ENCODE measurements at regions not wholly inside any gene's neighbourhood (a gene's known extent, or its start where the extent isn't known, plus 50 kb on each side); places are given as distances from the start of the nearest gene placed in this dataset.

GRCh38 chr1:219476716-219477115, 136.2 kb downstream of the ZC3H11B start:
- H3K4me3 ChIP-seq (ENCODE audit: low read depth, low read length, poor library complexity, severe bottlenecking): no peak overlapping the region
- no peak overlapping the region for H3K27ac ChIP-seq (ENCODE audit: low read depth, low read length, poor library complexity, severe bottlenecking)
- no peaks in the 10 kb centered on the region for H4K20me1 ChIP-seq (ENCODE audit: insufficient read depth, low read length)
- H3K36me3 ChIP-seq (ENCODE audit: insufficient read depth, low read length): no peaks in the 10 kb centered on the region
- no peaks in the 10 kb centered on the region for H3K9me3 ChIP-seq (ENCODE audit: low read length)
- no peak for TF ChIP-seq EZH2phosphoT487 (IDR thresholded peaks at IDR 0.05; ENCODE audit: borderline replicate concordance, low read depth, low read length)
- no peak for TF ChIP-seq CTCF (conservative IDR thresholded peaks at IDR 0.05; ENCODE audit: low read length)
- BruUV-seq (replicated peaks): no TSS peak
- ChIA-PET POLR2A (interaction anchor here (0.6 to 1.0 kb wide), 2 partner anchors 8 to 1680 kb away, joined by 4 read pairs; no protein-coding TSS in a partner anchor), CTCF (ENCODE audit: unreplicated experiment) (no interaction called here)
- intact Hi-C loops (cut with micrococcal nuclease; ENCODE audit: unreplicated experiment): no loop called here
- H3K4me1 ChIP-seq (ENCODE audit: insufficient read depth, low read length, poor library complexity, severe bottlenecking): no peaks in the 10 kb centered on the region
- H3K79me2 ChIP-seq (ENCODE audit: insufficient read depth, low read depth, low read length): no peaks in the 10 kb centered on the region
- no peaks in the 10 kb centered on the region for H3K9me2 ChIP-seq (ENCODE audit: insufficient read depth, low read length)
- no peak overlapping the region for H2AFZ ChIP-seq (ENCODE audit: low read length)
- H3K4me2 ChIP-seq (ENCODE audit: low read length): no peak overlapping the region
- DNase-seq (ENCODE audit: low spot score): no peak

GRCh38 chr1:219476116-219476515, 136.8 kb downstream of the ZC3H11B start:
- no peak overlapping the region for H3K27ac ChIP-seq (ENCODE audit: low read depth, low read length, poor library complexity, severe bottlenecking)
- no peaks in the 10 kb centered on the region for H3K79me2 ChIP-seq (ENCODE audit: insufficient read depth, low read depth, low read length)
- H2AFZ ChIP-seq (ENCODE audit: low read length): no peak overlapping the region
- ChIA-PET POLR2A (interaction anchor here (0.6 kb wide), 1 partner anchor 1681 kb away, joined by 4 read pairs; no protein-coding TSS in a partner anchor), CTCF (ENCODE audit: unreplicated experiment) (no interaction called here)
- intact Hi-C loops (cut with micrococcal nuclease; ENCODE audit: unreplicated experiment): no loop called here
- H3K4me2 ChIP-seq (ENCODE audit: low read length): no peak overlapping the region
- no peak for DNase-seq (ENCODE audit: low spot score)
- H3K9me2 ChIP-seq (ENCODE audit: insufficient read depth, low read length): no peaks in the 10 kb centered on the region
- no peaks in the 10 kb centered on the region for H4K20me1 ChIP-seq (ENCODE audit: insufficient read depth, low read length)
- no peaks in the 10 kb centered on the region for H3K9me3 ChIP-seq (ENCODE audit: low read length)
- H3K4me1 ChIP-seq (ENCODE audit: insufficient read depth, low read length, poor library complexity, severe bottlenecking): no peaks in the 10 kb centered on the region
- H3K4me3 ChIP-seq (ENCODE audit: low read depth, low read length, poor library complexity, severe bottlenecking): no peak overlapping the region
- no peaks in the 10 kb centered on the region for H3K36me3 ChIP-seq (ENCODE audit: insufficient read depth, low read length)
- no TSS peak for BruUV-seq (replicated peaks)
- TF ChIP-seq CTCF (conservative IDR thresholded peaks at IDR 0.05; ENCODE audit: low read length) (no peak), EZH2phosphoT487 (IDR thresholded peaks at IDR 0.05; ENCODE audit: borderline replicate concordance, low read depth, low read length) (no peak)

GRCh38 chr1:219472596-219472995, 140.3 kb downstream of the ZC3H11B start:
- no peaks in the 10 kb centered on the region for H3K4me1 ChIP-seq (ENCODE audit: insufficient read depth, low read length, poor library complexity, severe bottlenecking)
- H3K9me2 ChIP-seq (ENCODE audit: insufficient read depth, low read length): no peaks in the 10 kb centered on the region
- no peak overlapping the region for H3K27ac ChIP-seq (ENCODE audit: low read depth, low read length, poor library complexity, severe bottlenecking)
- no peak overlapping the region for H2AFZ ChIP-seq (ENCODE audit: low read length)
- intact Hi-C loops (cut with micrococcal nuclease; ENCODE audit: unreplicated experiment): no loop called here
- no peak overlapping the region for H3K4me3 ChIP-seq (ENCODE audit: low read depth, low read length, poor library complexity, severe bottlenecking)
- H4K20me1 ChIP-seq (ENCODE audit: insufficient read depth, low read length): no peaks in the 10 kb centered on the region
- no TSS peak for BruUV-seq (replicated peaks)
- no peaks in the 10 kb centered on the region for H3K36me3 ChIP-seq (ENCODE audit: insufficient read depth, low read length)
- POLR2A ChIA-PET: no interaction called here
- TF ChIP-seq CTCF (conservative IDR thresholded peaks at IDR 0.05; ENCODE audit: low read length): no peak
- CTCF ChIA-PET (ENCODE audit: unreplicated experiment): no interaction called here
- H3K79me2 ChIP-seq (ENCODE audit: insufficient read depth, low read depth, low read length): no peaks in the 10 kb centered on the region
- DNase-seq (ENCODE audit: low spot score): no peak
- H3K9me3 ChIP-seq (ENCODE audit: low read length): no peaks in the 10 kb centered on the region
- H3K4me2 ChIP-seq (ENCODE audit: low read length): no peak overlapping the region
